ENCODE measurements at regions not wholly inside any gene's neighbourhood (a gene's known extent, or its start where the extent isn't known, plus 50 kb on each side); places are given as distances from the start of the nearest gene placed in this dataset.
"Not testable (repeated sequence)": the region's sequence is repeated elsewhere in the genome, so short reads cannot be mapped to it uniquely, and the experiment has no call there.

- no peak for DNase-seq (ENCODE audit: low spot score)
Observed at GRCh38 chr1:104019675-104020049, 270.0 kb downstream of the AMY1C start.

GRCh38 chr1:104028416-104029035 lies 278.8 kb downstream of the AMY1C start:
- DNase-seq (ENCODE audit: low spot score) = no peak

GRCh38 chr1:104029456-104029970 lies 279.8 kb downstream of the AMY1C start:
- DNase-seq (ENCODE audit: low spot score) = no peak

GRCh38 chr1:104056786-104057185 lies 307.1 kb downstream of the AMY1C start:
- no peak for DNase-seq (ENCODE audit: low spot score)

GRCh38 chr1:104057219-104057898 lies 307.7 kb downstream of the AMY1C start:
- not testable (repeated sequence) for DNase-seq (ENCODE audit: low spot score)

GRCh38 chr1:104061637-104062036 lies 311.9 kb downstream of the AMY1C start:
- DNase-seq (ENCODE audit: low spot score) = not testable (repeated sequence)

GRCh38 chr1:104064399-104064798 lies 314.7 kb downstream of the AMY1C start:
- DNase-seq (ENCODE audit: low spot score) = no peak

- no peak for DNase-seq (ENCODE audit: low spot score)
Observed at GRCh38 chr1:104072915-104073371, 323.2 kb downstream of the AMY1C start.

GRCh38 chr1:104073463-104073902 lies 323.8 kb downstream of the AMY1C start:
- DNase-seq (ENCODE audit: low spot score) = no peak

- DNase-seq (ENCODE audit: low spot score) = no peak
Observed at GRCh38 chr1:104082221-104082620, 332.5 kb downstream of the AMY1C start.

GRCh38 chr1:104084380-104084779 lies 334.7 kb downstream of the AMY1C start:
- DNase-seq (ENCODE audit: low spot score) = no peak

GRCh38 chr1:104092698-104093097 lies 343.0 kb downstream of the AMY1C start:
- no peak for DNase-seq (ENCODE audit: low spot score)

GRCh38 chr1:104098837-104099236 lies 349.1 kb downstream of the AMY1C start:
- no peak for DNase-seq (ENCODE audit: low spot score)

GRCh38 chr1:104100115-104100514 lies 350.4 kb downstream of the AMY1C start:
- DNase-seq (ENCODE audit: low spot score) = no peak

- DNase-seq (ENCODE audit: low spot score) = no peak
Observed at GRCh38 chr1:104105465-104105864, 355.8 kb downstream of the AMY1C start.

GRCh38 chr1:104120525-104120924 lies 370.8 kb downstream of the AMY1C start:
- DNase-seq (ENCODE audit: low spot score) = no peak

- no peak for DNase-seq (ENCODE audit: low spot score)
Observed at GRCh38 chr1:104121271-104121670, 371.6 kb downstream of the AMY1C start.

GRCh38 chr1:104125266-104125665 lies 375.6 kb downstream of the AMY1C start:
- DNase-seq (ENCODE audit: low spot score) = no peak

- no peak for DNase-seq (ENCODE audit: low spot score)
Observed at GRCh38 chr1:104125970-104126369, 376.3 kb downstream of the AMY1C start.

GRCh38 chr1:104132382-104132973 lies 382.8 kb downstream of the AMY1C start:
- no peak for DNase-seq (ENCODE audit: low spot score)

- not testable (repeated sequence) for DNase-seq (ENCODE audit: low spot score)
Observed at GRCh38 chr1:104135036-104135435, 385.3 kb downstream of the AMY1C start.

- no peak for DNase-seq (ENCODE audit: low spot score)
Observed at GRCh38 chr1:104136621-104137020, 386.9 kb downstream of the AMY1C start.

- no peak for DNase-seq (ENCODE audit: low spot score)
Observed at GRCh38 chr1:104156738-104157137, 407.0 kb downstream of the AMY1C start.

All from AG08395 (cell line).